ENCODE measurements at regions not wholly inside any gene's neighbourhood (a gene's known extent, or its start where the extent isn't known, plus 50 kb on each side); places are given as distances from the start of the nearest gene placed in this dataset.
A peak's percentile ranks its signal among the peaks of the same experiment; 100 is the strongest.

DNA sequence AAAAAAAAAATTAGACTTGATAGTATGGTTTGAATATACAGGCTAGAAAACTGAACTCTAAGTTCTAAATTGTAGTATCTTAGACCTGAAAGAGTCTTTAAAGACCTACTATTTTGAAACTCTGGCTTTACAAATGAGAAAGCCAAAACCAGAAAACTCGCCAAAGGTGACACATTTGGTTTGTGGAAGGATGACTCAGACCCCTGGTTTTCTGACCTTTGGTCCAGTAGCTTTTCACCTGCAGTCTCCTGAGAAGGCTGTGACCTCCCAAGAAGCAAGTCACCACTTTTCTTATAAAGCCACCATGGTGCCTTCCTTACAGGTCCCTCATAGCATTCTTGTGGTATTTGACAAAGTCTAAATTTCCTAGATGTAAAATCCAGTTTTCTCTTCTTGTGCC, 102.1 kb upstream of the CEP78 start:
- DNase-seq: peak; percentile 47
- Mint-ChIP-seq H3K27ac (peak overlapping the region; percentile 43), H3K4me3 (no peak overlapping the region)

GRCh38 chr9:78132701-78133058, 101.1 kb upstream of the GNAQ start:
- ATAC-seq (peak; percentile 76), DNase-seq (no peak)
- H3K27ac Mint-ChIP-seq: peak overlapping the region; percentile 73

More for the DNA sequence above, 102.1 kb upstream of the CEP78 start:
- CTCF ChIA-PET: interaction anchor here (0.7 to 2.1 kb wide), 5 partner anchors 12 to 95 kb away, joined by 3 to 6 read pairs (median 3); no protein-coding TSS in a partner anchor
- Mint-ChIP-seq H3K4me1 (peaks cover 19% of the 10 kb centered on the region), H3K36me3 (peaks cover 18% of the 10 kb centered on the region), H3K9me3 (ENCODE audit: low read depth) (peaks cover 8% of the 10 kb centered on the region), H3K27me3 (peaks cover 2% of the 10 kb centered on the region)
- ATAC-seq: peak; percentile 20

DNA sequence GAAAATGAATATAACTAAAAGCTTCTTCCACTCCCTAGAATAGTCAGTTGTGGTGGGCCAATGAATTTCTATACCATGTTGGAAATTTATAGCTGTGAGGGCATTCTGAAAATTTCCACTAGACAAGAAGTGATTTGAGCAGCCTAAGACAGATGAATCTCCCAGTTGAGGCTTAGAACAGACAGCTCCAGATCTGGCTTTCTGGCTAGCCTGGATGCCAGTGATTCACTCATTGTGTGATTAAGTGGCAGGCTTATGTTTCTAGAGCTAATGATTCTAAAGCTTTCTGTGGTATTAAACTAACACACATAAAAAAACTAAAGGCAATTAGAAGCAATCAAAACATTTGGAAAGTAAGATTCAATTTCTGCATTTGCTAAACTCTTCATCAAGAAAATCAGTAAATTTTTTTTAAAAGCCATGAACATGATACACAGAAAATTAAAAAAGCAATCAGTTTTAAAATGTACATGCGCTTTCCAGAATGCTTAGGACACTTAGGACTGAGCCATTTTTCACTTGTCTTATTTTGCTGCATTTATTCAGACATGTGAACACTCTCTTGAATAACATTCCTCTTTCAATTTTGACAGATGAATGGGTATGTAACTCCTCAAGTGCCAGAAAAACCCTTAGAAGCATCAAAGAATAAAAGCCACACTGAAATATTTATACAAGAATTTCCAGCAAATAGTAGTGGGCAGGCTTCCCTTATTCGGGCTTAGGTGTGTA, 100.5 kb upstream of the GNAQ start:
- Mint-ChIP-seq H3K27ac (peak overlapping the region; percentile 73), H3K36me3 (peaks cover 18% of the 10 kb centered on the region), H3K4me1 (peaks cover 19% of the 10 kb centered on the region), H3K9me3 (ENCODE audit: low read depth) (peaks cover 5% of the 10 kb centered on the region), H3K27me3 (peaks cover 9% of the 10 kb centered on the region), H3K4me3 (peak overlapping the region; percentile 41)
- CTCF ChIA-PET: interaction anchor here (0.8 to 1.9 kb wide), 3 partner anchors 11 to 155 kb away, joined by 3 to 10 read pairs (median 5); no protein-coding TSS in a partner anchor
- ATAC-seq (no peak), DNase-seq (no peak)

More at GRCh38 chr9:78132701-78133058, 101.1 kb upstream of the GNAQ start:
- peak overlapping the region; percentile 41 for H3K4me3 Mint-ChIP-seq
- H3K27me3 Mint-ChIP-seq: peaks cover 8% of the 10 kb centered on the region
- H3K4me1 Mint-ChIP-seq: peaks cover 19% of the 10 kb centered on the region
- H3K9me3 Mint-ChIP-seq (ENCODE audit: low read depth): peaks cover 6% of the 10 kb centered on the region
- CTCF ChIA-PET: interaction anchor here (0.8 to 2.1 kb wide), 3 partner anchors 11 to 14 kb away, joined by 3 to 10 read pairs (median 6); no protein-coding TSS in a partner anchor
- peaks cover 17% of the 10 kb centered on the region for H3K36me3 Mint-ChIP-seq

GRCh38 chr9:78130853-78131252, 99.2 kb upstream of the GNAQ start:
- H3K36me3 Mint-ChIP-seq: peaks cover 18% of the 10 kb centered on the region
- DNase-seq (no peak), ATAC-seq (no peak)
- CTCF ChIA-PET: interaction anchor here (1.5 to 1.9 kb wide), 3 partner anchors 9 to 643 kb away, joined by 4 to 10 read pairs (median 5); no protein-coding TSS in a partner anchor
- peaks cover 5% of the 10 kb centered on the region for H3K9me3 Mint-ChIP-seq (ENCODE audit: low read depth)
- H3K4me3 Mint-ChIP-seq: no peak overlapping the region
- no peak overlapping the region for H3K27ac Mint-ChIP-seq
- H3K27me3 Mint-ChIP-seq: peaks cover 12% of the 10 kb centered on the region
- peaks cover 19% of the 10 kb centered on the region for H3K4me1 Mint-ChIP-seq

DNA sequence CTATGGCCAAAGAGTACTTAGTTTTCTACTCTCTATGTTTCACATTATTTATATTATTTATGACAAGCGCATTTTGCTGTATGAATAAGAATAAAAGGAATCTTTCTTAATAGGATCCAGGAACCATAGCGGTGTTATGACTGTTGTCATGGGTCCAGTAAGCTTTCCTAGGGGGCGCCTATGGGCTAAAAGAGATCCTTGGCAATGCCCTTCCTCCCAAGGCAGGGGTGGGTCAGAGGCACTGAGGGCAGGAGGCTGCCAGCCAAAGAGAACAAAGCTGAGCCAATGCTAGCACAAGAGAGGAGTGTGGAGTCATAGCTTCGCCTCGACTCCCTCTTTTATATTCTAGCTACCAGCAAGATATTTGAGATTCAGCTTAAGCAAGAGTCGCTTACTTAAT, 98.4 kb upstream of the GNAQ start:
- peaks cover 19% of the 10 kb centered on the region for H3K4me1 Mint-ChIP-seq
- peaks cover 18% of the 10 kb centered on the region for H3K36me3 Mint-ChIP-seq
- peaks cover 12% of the 10 kb centered on the region for H3K27me3 Mint-ChIP-seq
- peaks cover 5% of the 10 kb centered on the region for H3K9me3 Mint-ChIP-seq (ENCODE audit: low read depth)
- ATAC-seq (no peak), DNase-seq (no peak)
- H3K27ac Mint-ChIP-seq: no peak overlapping the region
- H3K4me3 Mint-ChIP-seq: no peak overlapping the region
- CTCF ChIA-PET: interaction anchor here (0.9 to 1.5 kb wide), 2 partner anchors 9 to 643 kb away, joined by 3 to 4 read pairs; no protein-coding TSS in a partner anchor

GRCh38 chr9:78127279-78128225, 95.9 kb upstream of the GNAQ start:
- peaks cover 3% of the 10 kb centered on the region for H3K4me1 Mint-ChIP-seq
- peaks cover 12% of the 10 kb centered on the region for H3K27me3 Mint-ChIP-seq
- H3K9me3 Mint-ChIP-seq (ENCODE audit: low read depth): no peaks in the 10 kb centered on the region
- no peak for DNase-seq
- CTCF ChIA-PET: no interaction called here
- no peak for ATAC-seq
- no peak overlapping the region for H3K4me3 Mint-ChIP-seq
- H3K27ac Mint-ChIP-seq: no peak overlapping the region
- peaks cover 4% of the 10 kb centered on the region for H3K36me3 Mint-ChIP-seq

DNA sequence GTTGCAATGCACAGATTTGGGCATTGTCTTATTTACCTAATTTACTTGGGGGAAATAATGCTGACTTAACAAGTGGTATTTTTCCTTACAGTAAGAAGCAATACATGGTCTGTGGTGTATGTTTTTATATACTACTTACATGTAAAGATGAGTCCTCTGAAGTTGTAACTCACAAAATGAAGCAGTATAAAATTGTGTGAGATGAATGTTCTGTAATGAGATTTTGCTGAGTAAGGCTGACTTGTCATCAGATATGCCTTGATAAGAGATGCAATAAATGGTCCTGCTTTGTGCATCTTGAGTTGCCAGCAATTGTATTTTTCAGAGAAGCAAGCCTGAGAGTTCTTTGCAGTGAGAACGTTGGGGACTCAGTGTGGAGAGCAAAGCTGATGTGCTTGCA, 92.2 kb upstream of the GNAQ start:
- CTCF ChIA-PET: no interaction called here
- ATAC-seq (no peak), DNase-seq (no peak)
- Mint-ChIP-seq H3K4me3 (no peak overlapping the region), H3K4me1 (peaks cover 11% of the 10 kb centered on the region), H3K36me3 (peaks cover 1% of the 10 kb centered on the region), H3K9me3 (ENCODE audit: low read depth) (no peaks in the 10 kb centered on the region), H3K27me3 (peaks cover 12% of the 10 kb centered on the region), H3K27ac (no peak overlapping the region)

GRCh38 chr9:78122631-78123030, 91.0 kb upstream of the GNAQ start:
- peaks cover 13% of the 10 kb centered on the region for H3K4me1 Mint-ChIP-seq
- CTCF ChIA-PET: interaction anchor here (1.0 to 2.8 kb wide), 5 partner anchors 23 to 145 kb away, joined by 3 to 24 read pairs (median 3); no protein-coding TSS in a partner anchor
- H3K9me3 Mint-ChIP-seq (ENCODE audit: low read depth): no peaks in the 10 kb centered on the region
- no peak overlapping the region for H3K4me3 Mint-ChIP-seq
- peaks cover 6% of the 10 kb centered on the region for H3K27me3 Mint-ChIP-seq
- H3K36me3 Mint-ChIP-seq: peaks cover 1% of the 10 kb centered on the region
- no peak for DNase-seq
- no peak overlapping the region for H3K27ac Mint-ChIP-seq
- no peak for ATAC-seq

DNA sequence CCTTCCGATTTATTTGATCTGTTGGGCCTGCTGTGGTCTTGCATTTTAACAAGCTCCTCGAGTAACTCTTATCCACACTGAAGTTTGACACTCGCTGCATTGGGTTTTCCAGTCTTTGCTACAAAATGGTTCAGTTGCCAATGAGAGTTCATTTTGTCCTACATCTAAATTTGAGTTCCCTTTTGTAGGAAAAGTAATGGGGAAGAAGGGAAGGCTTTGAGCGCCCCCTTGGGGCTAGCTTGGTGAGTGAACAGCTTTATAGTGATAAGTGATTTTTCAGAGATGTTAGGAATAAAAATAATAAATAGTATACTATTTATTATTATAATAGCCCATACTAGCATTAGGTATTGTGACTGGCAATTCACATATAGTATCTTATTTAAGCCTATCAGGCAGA, 89.9 kb upstream of the GNAQ start:
- CTCF ChIA-PET: interaction anchor here (0.8 to 2.8 kb wide), 16 partner anchors 9 to 303 kb away, joined by 3 to 28 read pairs (median 3); no protein-coding TSS in a partner anchor

DNA sequence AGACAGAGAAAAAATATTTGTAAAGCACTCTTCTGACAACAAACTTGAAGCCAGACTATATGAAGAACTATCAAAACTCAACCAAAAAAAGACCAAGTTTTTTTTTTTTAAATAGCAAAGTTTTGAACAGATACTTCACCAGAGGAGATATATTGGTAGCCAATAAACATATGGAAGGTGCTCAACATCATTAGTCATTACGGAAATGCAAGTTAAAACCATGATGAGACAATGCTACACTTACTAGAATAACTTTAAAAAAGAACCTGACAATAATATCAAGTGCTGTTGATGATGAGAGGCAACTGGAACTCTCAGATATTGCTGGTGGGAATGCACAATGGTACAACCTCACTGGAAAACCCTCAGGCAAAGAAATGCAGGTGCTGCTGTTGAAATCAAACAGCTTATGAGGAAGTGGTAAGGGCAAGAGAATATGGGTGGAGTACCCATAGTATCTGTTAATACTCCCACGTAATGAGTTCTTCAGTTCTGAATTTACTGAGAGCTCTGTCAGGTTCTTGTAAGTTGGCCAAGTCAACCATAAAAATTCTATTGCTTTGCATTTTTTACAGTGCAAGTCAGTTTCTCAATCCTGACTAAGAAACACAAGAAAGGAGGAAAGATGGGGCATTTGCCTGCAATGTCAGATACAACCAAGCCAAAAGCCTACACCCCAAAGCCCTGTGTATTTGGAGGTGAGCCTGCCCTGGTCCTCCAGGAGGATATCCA, 87.3 kb upstream of the GNAQ start:
- DNase-seq (no peak), ATAC-seq (peak; percentile 77)
- Mint-ChIP-seq H3K9me3 (ENCODE audit: low read depth) (no peaks in the 10 kb centered on the region), H3K4me1 (peaks cover 13% of the 10 kb centered on the region), H3K4me3 (no peak overlapping the region), H3K27me3 (no peaks in the 10 kb centered on the region), H3K27ac (peak overlapping the region; percentile 76), H3K36me3 (peaks cover 1% of the 10 kb centered on the region)
- CTCF ChIA-PET: interaction anchor here (0.9 to 1.9 kb wide), 5 partner anchors 13 to 142 kb away, joined by 3 to 6 read pairs (median 3); no protein-coding TSS in a partner anchor

More for the DNA sequence above, 89.9 kb upstream of the GNAQ start:
- H3K4me3 Mint-ChIP-seq: no peak overlapping the region
- peaks cover 13% of the 10 kb centered on the region for H3K4me1 Mint-ChIP-seq
- H3K9me3 Mint-ChIP-seq (ENCODE audit: low read depth): no peaks in the 10 kb centered on the region
- H3K27ac Mint-ChIP-seq: no peak overlapping the region
- H3K27me3 Mint-ChIP-seq: peaks cover 3% of the 10 kb centered on the region
- peaks cover 1% of the 10 kb centered on the region for H3K36me3 Mint-ChIP-seq
- DNase-seq: peak; percentile 57
- no peak for ATAC-seq

- H3K36me3 Mint-ChIP-seq: peaks cover 4% of the 10 kb centered on the region
- peaks cover 13% of the 10 kb centered on the region for H3K4me1 Mint-ChIP-seq
- no peak for DNase-seq
- H3K27ac Mint-ChIP-seq: no peak overlapping the region
- CTCF ChIA-PET: interaction anchor here (1.3 kb wide), 1 partner anchor 18 kb away, joined by 3 read pairs; no protein-coding TSS in a partner anchor
- peaks cover 3% of the 10 kb centered on the region for H3K9me3 Mint-ChIP-seq (ENCODE audit: low read depth)
- H3K4me3 Mint-ChIP-seq: no peak overlapping the region
- no peaks in the 10 kb centered on the region for H3K27me3 Mint-ChIP-seq
- ATAC-seq: peak; percentile 55
Observed at GRCh38 chr9:78115073-78115472, 83.5 kb upstream of the GNAQ start.

DNA sequence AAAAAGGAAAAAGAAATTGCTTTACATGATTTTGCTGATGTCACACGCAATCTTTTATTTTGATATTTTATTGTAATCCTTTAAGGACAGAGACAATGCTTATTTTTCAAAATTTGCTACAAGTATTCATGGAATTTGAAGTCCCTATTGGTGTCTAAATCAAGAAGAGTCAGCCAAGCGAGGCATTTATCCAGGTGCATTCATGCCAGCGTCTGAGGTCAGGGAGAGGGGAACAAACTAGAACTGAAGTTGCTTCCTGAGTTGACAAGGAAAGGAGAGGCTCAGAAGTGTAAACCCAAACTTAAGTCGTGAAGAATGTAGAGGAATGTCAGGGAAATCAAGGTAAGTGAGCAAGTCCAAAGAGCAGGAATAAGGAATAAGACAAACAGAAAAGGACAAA, 83.0 kb upstream of the GNAQ start:
- CTCF ChIA-PET: interaction anchor here (1.5 kb wide), 1 partner anchor 79 kb away, joined by 5 read pairs; no protein-coding TSS in a partner anchor
- H3K36me3 Mint-ChIP-seq: peaks cover 4% of the 10 kb centered on the region
- H3K4me3 Mint-ChIP-seq: no peak overlapping the region
- no peak for DNase-seq
- no peak overlapping the region for H3K27ac Mint-ChIP-seq
- no peaks in the 10 kb centered on the region for H3K27me3 Mint-ChIP-seq
- peaks cover 10% of the 10 kb centered on the region for H3K4me1 Mint-ChIP-seq
- peaks cover 3% of the 10 kb centered on the region for H3K9me3 Mint-ChIP-seq (ENCODE audit: low read depth)
- no peak for ATAC-seq

Data from activated CD8-positive, alpha-beta memory T cell treated with anti-CD3 and anti-CD28 coated beads, Interleukin-2, amount 10 ng/mL, durations not matched to agents 7 days and 5 days (primary cell).